Lung (tissue), 11 donors: ENCODE measurements at regions not wholly inside any gene's neighbourhood (a gene's known extent, or its start where the extent isn't known, plus 50 kb on each side); places are given as distances from the start of the nearest gene placed in this dataset.

Experiments
- ATAC-seq: fragments of 200-7000 bp; cut with Tn5 transposase; one replicate; pipeline ENCODE4 v1.9.1; 2020; ENCODE audit warnings: moderate number of reproducible peaks; ENCODE audit not compliant: insufficient read depth, low FRiP score
- DNase-seq, 3 donors: peaks; one replicate each; pipeline ENCODE4 v3.0.0-alpha.2; 2013 to 2017
- H3K27ac ChIP-seq, 2 donors: one replicate each; pipeline ENCODE4 v1.5.1; 2013; ENCODE audit warnings: mild to moderate bottlenecking in 2 of 2, moderate library complexity in 2 of 2, control low read depth in 1 of 2, inconsistent platforms in 1 of 2, low read depth in 1 of 2, low read length in 1 of 2
- H3K27me3 ChIP-seq, 3 donors: one replicate each; pipeline ENCODE4 v1.5.1; 2013; ENCODE audit warnings: low read length in 2 of 3; ENCODE audit not compliant: control insufficient read depth in 3 of 3, insufficient read depth in 3 of 3
- H3K36me3 ChIP-seq, 4 donors: one replicate each; pipeline ENCODE4 v1.5.1; 2013; ENCODE audit warnings: low read length in 4 of 4, mild to moderate bottlenecking in 1 of 4, moderate library complexity in 1 of 4; ENCODE audit not compliant: control insufficient read depth in 4 of 4, insufficient read depth in 4 of 4
- H3K4me1 ChIP-seq, 5 donors: one replicate each; pipeline ENCODE4 v1.5.1; 2013; ENCODE audit warnings: low read length in 5 of 5, mild to moderate bottlenecking in 2 of 5, moderate library complexity in 1 of 5; ENCODE audit not compliant: control insufficient read depth in 5 of 5, insufficient read depth in 5 of 5
- H3K4me3 ChIP-seq: one replicate; pipeline ENCODE4 v1.5.1; 2013; ENCODE audit warnings: mild to moderate bottlenecking, control low read depth, moderate library complexity
- H3K9ac ChIP-seq, 2 donors: one replicate each; pipeline ENCODE4 v1.5.1; 2013; ENCODE audit warnings: low read length in 2 of 2, control low read depth in 1 of 2; ENCODE audit not compliant: insufficient read depth in 1 of 2
- H3K9me3 ChIP-seq, 4 donors: one replicate each; pipeline ENCODE4 v1.5.1; 2013; ENCODE audit warnings: low read length in 3 of 4, mild to moderate bottlenecking in 1 of 4, moderate library complexity in 1 of 4; ENCODE audit not compliant: control insufficient read depth in 4 of 4, insufficient read depth in 3 of 4
- CTCF ChIP-seq: IDR thresholded peaks from 2 replicates; pipeline ENCODE4 v1.5.1; 2012; ENCODE audit warnings: mild to moderate bottlenecking; ENCODE audit errors: control extremely low read depth, extremely low read depth
- WGBS, 2 donors: extraction: QIAGEN DNeasy Blood & Tissue Kit; methylation state at CpG; one replicate each; pipeline ENCODE4 v1.1.7; 2013; 5-methylcytosine and 5-hydroxymethylcytosine counted together
- donor health status: control.
- donor health status: control.
- donor health status: Bipolar disorder and iron deficiency.
- donor health status: healthy.
- donor health status: DM: yes; HTN: yes; CAD: no.

GRCh38 chr10:10197423-10197822 is 820.2 kb upstream of the CELF2 start:
- no peak for ATAC-seq
- Histone ChIP-seq H3K36me3 (no peaks in the 10 kb centered on the region), H3K27ac (no peak overlapping the region), H3K9ac (no peak overlapping the region), H3K4me3 (no peak overlapping the region), H3K27me3 (no peaks in the 10 kb centered on the region), H3K4me1 (no peaks in the 10 kb centered on the region), H3K9me3 (no peaks in the 10 kb centered on the region)
- 91 to 96% methylated on average over 4 of the region's 4 CpGs for WGBS, 2 donors
- TF ChIP-seq CTCF = no peak
- DNase-seq = no peak

- Histone ChIP-seq H3K27me3 (no peaks in the 10 kb centered on the region), H3K4me1 (no peaks in the 10 kb centered on the region), H3K4me3 (no peak overlapping the region), H3K9ac (no peak overlapping the region), H3K27ac (no peak overlapping the region), H3K9me3 (peaks cover 0 to 2% (median 0%) of the 10 kb centered on the region in 4 donors), H3K36me3 (no peaks in the 10 kb centered on the region)
- TF ChIP-seq CTCF = no peak
- ATAC-seq (no peak), DNase-seq (no peak)
- WGBS, 2 donors = 79 to 84% methylated on average over 6 of the region's 6 CpGs
These were observed 819.3 kb upstream of the CELF2 start for GRCh38 chr10:10198363-10198762.

- peaks cover 0 to 8% (median under 1%) of the 10 kb centered on the region in 4 donors for H3K9me3 ChIP-seq
- no peak overlapping the region for H3K27ac ChIP-seq
- ATAC-seq = no peak
- no peaks in the 10 kb centered on the region for H3K27me3 ChIP-seq
- TF ChIP-seq CTCF = no peak
- peaks cover 0 to 16% (median 5%) of the 10 kb centered on the region in 5 donors for H3K4me1 ChIP-seq
- no peak overlapping the region for H3K4me3 ChIP-seq
- no peak for DNase-seq
- H3K36me3 ChIP-seq = no peaks in the 10 kb centered on the region
- WGBS, 2 donors = 96 to 97% methylated on average over 2 of the region's 2 CpGs
- no peak overlapping the region for H3K9ac ChIP-seq
These were observed 813.3 kb upstream of the CELF2 start for GRCh38 chr10:10204415-10204814.

GRCh38 chr10:10205906-10206305 is 811.8 kb upstream of the CELF2 start:
- H3K36me3 ChIP-seq = no peaks in the 10 kb centered on the region
- no peak for DNase-seq
- no peak for TF ChIP-seq CTCF
- H3K9me3 ChIP-seq = peaks cover 0 to 8% (median under 1%) of the 10 kb centered on the region in 4 donors
- H3K27me3 ChIP-seq = no peaks in the 10 kb centered on the region
- WGBS, 2 donors = 76 to 87% methylated on average over 2 of the region's 2 CpGs
- no peak overlapping the region for H3K4me3 ChIP-seq
- no peak overlapping the region for H3K27ac ChIP-seq
- peaks cover 0 to 23% (median 5%) of the 10 kb centered on the region in 5 donors for H3K4me1 ChIP-seq
- no peak for ATAC-seq
- H3K9ac ChIP-seq = no peak overlapping the region
